Osteoblast (primary cell): ENCODE measurements at regions not wholly inside any gene's neighbourhood (a gene's known extent, or its start where the extent isn't known, plus 50 kb on each side); places are given as distances from the start of the nearest gene placed in this dataset.

Experiments
- DNase-seq: peaks from one replicate; pipeline ENCODE4 v3.0.0; 2011; ENCODE audit warnings: low spot score, mixed read lengths; ENCODE audit not compliant: insufficient read length; ENCODE audit errors: missing footprints
- H2AFZ ChIP-seq: 2 replicates; pipeline ENCODE4 v1.6.0; 2011; ENCODE audit warnings: mild to moderate bottlenecking, low read length
- H3K27ac ChIP-seq: 2 replicates; pipeline ENCODE4 v1.5.1; 2011; ENCODE audit warnings: mild to moderate bottlenecking, low read depth, low read length, moderate library complexity
- H3K27me3 ChIP-seq: 2 replicates; pipeline ENCODE4 v1.6.0; 2012; ENCODE audit warnings: mild to moderate bottlenecking, control low read depth, inconsistent platforms, low read length, moderate library complexity; ENCODE audit not compliant: insufficient read depth
- H3K36me3 ChIP-seq: 2 replicates; pipeline ENCODE4 v1.5.1; 2011; ENCODE audit warnings: mild to moderate bottlenecking, low read length, control low read depth, moderate library complexity; ENCODE audit not compliant: insufficient read depth
- H3K4me1 ChIP-seq: 2 replicates; pipeline ENCODE4 v1.5.1; 2011; ENCODE audit warnings: mild to moderate bottlenecking, low read length, control low read depth, moderate library complexity; ENCODE audit not compliant: insufficient read depth
- H3K4me2 ChIP-seq: 2 replicates; pipeline ENCODE4 v1.6.0; 2011; ENCODE audit warnings: mild to moderate bottlenecking, low read length; ENCODE audit not compliant: insufficient read depth
- H3K4me3 ChIP-seq: fragments of 200-600 bp; sonication (generic); 3 replicates; pipeline ENCODE4 v1.5.1; 2012; ENCODE audit warnings: mild to moderate bottlenecking, low read length, inconsistent platforms; ENCODE audit not compliant: insufficient read depth
- H3K79me2 ChIP-seq: 2 replicates; pipeline ENCODE4 v1.6.0; 2012; ENCODE audit warnings: mild to moderate bottlenecking, low read length, control low read depth, inconsistent platforms; ENCODE audit not compliant: insufficient read depth
- H3K9me3 ChIP-seq: 2 replicates; pipeline ENCODE4 v1.5.1; 2011; ENCODE audit warnings: low read depth, low read length, control low read depth
- H4K20me1 ChIP-seq: 2 replicates; pipeline ENCODE4 v1.6.0; 2012; ENCODE audit warnings: mild to moderate bottlenecking, low read length, control low read depth; ENCODE audit not compliant: insufficient read depth
- TF ChIP-seq, protein P1 (sequence below): IDR thresholded peaks from 2 replicates; pipeline ENCODE4 v1.5.1; 2011; ENCODE audit warnings: mild to moderate bottlenecking, low read depth, low read length, moderate library complexity; ENCODE audit errors: extremely low read depth

DNA sequence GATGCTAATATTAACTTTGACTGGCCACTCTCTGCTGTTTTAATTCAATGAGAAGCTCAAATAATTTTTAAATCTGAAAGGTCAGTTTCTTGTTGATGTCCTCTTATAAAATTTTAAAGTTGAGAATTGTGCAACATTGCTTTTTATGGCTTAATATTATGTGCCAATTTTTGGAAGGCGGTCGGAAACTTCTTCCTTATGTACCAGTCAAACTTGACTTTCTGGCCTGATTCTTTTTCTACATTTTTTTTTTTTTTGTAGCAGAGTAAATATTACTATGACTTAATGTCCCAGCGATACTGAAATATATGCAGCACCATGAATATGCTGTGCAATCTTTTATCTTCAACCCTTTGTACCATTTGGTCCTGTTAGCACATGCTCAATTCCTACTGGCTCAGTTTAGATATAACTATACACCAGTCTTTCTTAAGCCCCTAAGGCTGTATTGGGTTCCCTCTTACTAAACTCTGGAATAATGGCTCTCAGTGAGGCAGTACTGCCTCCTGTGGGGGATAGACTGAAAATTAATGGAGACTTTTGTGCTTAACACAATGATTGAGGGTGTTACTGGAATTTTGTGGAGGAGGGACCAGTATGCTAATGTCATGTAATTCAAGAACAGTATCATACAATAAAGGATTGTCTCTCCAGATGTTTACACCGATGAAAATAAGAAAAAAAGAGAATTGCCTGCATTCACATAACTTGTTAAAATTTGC, 156.4 kb upstream of the SYNCRIP start:
- no peaks in the 10 kb centered on the region for H3K36me3 ChIP-seq
- TF ChIP-seq, protein P1, sequence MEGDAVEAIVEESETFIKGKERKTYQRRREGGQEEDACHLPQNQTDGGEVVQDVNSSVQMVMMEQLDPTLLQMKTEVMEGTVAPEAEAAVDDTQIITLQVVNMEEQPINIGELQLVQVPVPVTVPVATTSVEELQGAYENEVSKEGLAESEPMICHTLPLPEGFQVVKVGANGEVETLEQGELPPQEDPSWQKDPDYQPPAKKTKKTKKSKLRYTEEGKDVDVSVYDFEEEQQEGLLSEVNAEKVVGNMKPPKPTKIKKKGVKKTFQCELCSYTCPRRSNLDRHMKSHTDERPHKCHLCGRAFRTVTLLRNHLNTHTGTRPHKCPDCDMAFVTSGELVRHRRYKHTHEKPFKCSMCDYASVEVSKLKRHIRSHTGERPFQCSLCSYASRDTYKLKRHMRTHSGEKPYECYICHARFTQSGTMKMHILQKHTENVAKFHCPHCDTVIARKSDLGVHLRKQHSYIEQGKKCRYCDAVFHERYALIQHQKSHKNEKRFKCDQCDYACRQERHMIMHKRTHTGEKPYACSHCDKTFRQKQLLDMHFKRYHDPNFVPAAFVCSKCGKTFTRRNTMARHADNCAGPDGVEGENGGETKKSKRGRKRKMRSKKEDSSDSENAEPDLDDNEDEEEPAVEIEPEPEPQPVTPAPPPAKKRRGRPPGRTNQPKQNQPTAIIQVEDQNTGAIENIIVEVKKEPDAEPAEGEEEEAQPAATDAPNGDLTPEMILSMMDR = no peak
- H4K20me1 ChIP-seq = no peaks in the 10 kb centered on the region
- DNase-seq = no peak
- no peaks in the 10 kb centered on the region for H3K9me3 ChIP-seq
- H3K4me1 ChIP-seq = no peaks in the 10 kb centered on the region
- no peak overlapping the region for H3K27ac ChIP-seq
- no peak overlapping the region for H3K4me2 ChIP-seq
- no peak overlapping the region for H3K4me3 ChIP-seq
- no peaks in the 10 kb centered on the region for H3K79me2 ChIP-seq
- no peak overlapping the region for H2AFZ ChIP-seq
- H3K27me3 ChIP-seq = no peaks in the 10 kb centered on the region

DNA sequence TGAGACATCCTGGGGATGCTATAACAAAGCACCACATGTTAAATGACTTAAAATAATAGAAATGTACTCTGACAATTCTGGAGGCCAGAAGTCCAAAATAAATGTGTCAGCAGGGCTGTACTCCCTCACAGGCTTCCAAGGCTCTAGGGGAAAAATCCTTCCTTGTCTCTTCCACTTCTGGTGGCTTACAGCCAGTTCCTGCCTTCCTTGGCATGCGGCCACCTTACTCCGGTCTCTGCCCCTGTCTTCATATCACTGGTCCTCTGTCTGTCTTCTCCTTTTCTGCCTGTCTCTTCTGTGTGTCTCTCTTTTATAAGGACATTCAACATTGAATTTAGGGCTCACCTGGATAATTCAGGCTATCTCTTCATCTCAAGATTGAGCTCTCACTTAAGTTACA, 155.3 kb upstream of the SYNCRIP start:
- Histone ChIP-seq H4K20me1 (no peaks in the 10 kb centered on the region), H3K4me3 (no peak overlapping the region), H3K79me2 (no peaks in the 10 kb centered on the region), H3K27ac (no peak overlapping the region), H2AFZ (no peak overlapping the region), H3K9me3 (no peaks in the 10 kb centered on the region), H3K4me1 (no peaks in the 10 kb centered on the region), H3K36me3 (no peaks in the 10 kb centered on the region), H3K4me2 (no peak overlapping the region), H3K27me3 (no peaks in the 10 kb centered on the region)
- DNase-seq = no peak
- TF ChIP-seq, protein P1 = no peak

GRCh38 chr6:85795945-85796344, 153.3 kb upstream of the SYNCRIP start:
- Histone ChIP-seq H3K27me3 (no peaks in the 10 kb centered on the region), H3K9me3 (no peaks in the 10 kb centered on the region), H2AFZ (no peak overlapping the region), H3K4me1 (peaks cover 3% of the 10 kb centered on the region), H3K79me2 (no peaks in the 10 kb centered on the region), H3K4me2 (no peak overlapping the region), H3K27ac (no peak overlapping the region), H4K20me1 (no peaks in the 10 kb centered on the region), H3K4me3 (no peak overlapping the region), H3K36me3 (no peaks in the 10 kb centered on the region)
- DNase-seq = no peak
- TF ChIP-seq, protein P1 = no peak

DNA sequence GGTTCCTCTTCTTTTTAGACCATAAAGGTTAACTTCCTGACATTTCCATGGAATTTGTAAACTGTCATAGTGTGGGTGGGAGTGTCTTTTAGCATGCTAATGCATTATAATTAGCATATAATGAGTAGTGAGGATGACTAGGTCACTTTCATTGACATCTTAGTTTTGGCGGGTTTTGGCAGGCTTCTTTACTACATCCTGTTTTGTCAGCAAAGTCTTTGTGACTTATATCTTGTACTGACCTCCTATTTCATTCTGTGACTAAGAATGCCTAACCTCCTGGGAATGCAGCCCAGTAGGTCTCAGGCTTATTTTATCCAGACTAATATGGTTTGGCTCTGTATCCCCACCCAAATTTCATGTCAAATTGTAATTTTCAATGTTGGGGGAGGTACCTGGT, 149.6 kb upstream of the SYNCRIP start:
- Histone ChIP-seq H3K27ac (no peak overlapping the region), H3K27me3 (no peaks in the 10 kb centered on the region), H2AFZ (no peak overlapping the region), H3K36me3 (no peaks in the 10 kb centered on the region), H3K9me3 (no peaks in the 10 kb centered on the region), H3K4me3 (no peak overlapping the region), H3K4me2 (no peak overlapping the region), H3K4me1 (peaks cover 3% of the 10 kb centered on the region), H3K79me2 (no peaks in the 10 kb centered on the region), H4K20me1 (no peaks in the 10 kb centered on the region)
- TF ChIP-seq, protein P1 = no peak
- DNase-seq = no peak
